ENCODE measurements at regions not wholly inside any gene's neighbourhood (a gene's known extent, or its start where the extent isn't known, plus 50 kb on each side); places are given as distances from the start of the nearest gene placed in this dataset.

DNA sequence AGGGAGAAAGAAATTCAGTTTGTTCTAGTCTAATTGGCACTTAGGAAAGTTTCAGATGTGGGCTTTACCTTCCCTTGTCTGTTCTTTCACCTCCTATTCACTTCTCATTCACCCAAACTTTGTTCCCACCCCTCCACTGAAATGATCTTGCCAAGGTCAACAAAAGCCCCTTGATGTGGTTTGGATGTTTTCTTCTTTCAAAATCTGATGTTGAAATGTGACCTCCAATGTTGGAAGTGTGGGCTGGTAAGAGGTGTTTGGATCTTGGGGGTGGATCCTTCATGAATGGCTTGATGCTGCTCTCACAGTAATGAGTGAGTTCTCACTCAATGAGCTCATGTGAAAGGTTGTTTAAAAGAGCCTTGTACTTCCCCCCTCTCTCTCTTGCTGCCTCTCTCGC, 379.3 kb downstream of the HHIPL2 start (continued):
- no peak for TF ChIP-seq SNAI2 (CRISPR knock-in tag; IDR thresholded peaks at IDR 0.05)
- TF ChIP-seq ISL1 (CRISPR knock-in tag; IDR thresholded peaks at IDR 0.05): no peak
- TF ChIP-seq ESRRG (CRISPR knock-in tag; IDR thresholded peaks at IDR 0.05): no peak
- no peak for TF ChIP-seq CSDC2 (CRISPR knock-in tag; IDR thresholded peaks at IDR 0.05)

DNA sequence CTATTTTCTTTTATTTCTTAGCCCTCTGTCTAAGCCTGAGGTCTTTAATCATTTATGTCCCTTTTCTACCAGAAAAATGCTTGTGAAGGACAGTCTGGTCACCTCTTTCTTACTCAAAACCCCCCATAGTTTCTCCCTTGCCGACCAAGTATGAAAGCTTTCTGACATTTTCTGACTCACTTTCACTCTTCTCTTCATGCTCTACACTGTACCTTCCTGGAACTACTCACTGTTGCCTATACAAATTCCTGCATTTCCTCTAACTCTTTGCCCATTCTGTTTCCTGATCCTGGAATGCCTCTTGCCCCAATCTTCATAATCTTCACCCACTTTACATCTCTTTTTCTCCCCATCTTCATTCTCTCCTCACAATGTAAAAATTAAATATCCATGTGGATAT, 380.0 kb downstream of the HHIPL2 start:
- no peak for TF ChIP-seq ZC3H10 (CRISPR knock-in tag; IDR thresholded peaks at IDR 0.05)
- TF ChIP-seq SNAI2 (CRISPR knock-in tag; IDR thresholded peaks at IDR 0.05): no peak
- TF ChIP-seq RARB (CRISPR knock-in tag; IDR thresholded peaks at IDR 0.05): no peak
- TF ChIP-seq, protein P1, sequence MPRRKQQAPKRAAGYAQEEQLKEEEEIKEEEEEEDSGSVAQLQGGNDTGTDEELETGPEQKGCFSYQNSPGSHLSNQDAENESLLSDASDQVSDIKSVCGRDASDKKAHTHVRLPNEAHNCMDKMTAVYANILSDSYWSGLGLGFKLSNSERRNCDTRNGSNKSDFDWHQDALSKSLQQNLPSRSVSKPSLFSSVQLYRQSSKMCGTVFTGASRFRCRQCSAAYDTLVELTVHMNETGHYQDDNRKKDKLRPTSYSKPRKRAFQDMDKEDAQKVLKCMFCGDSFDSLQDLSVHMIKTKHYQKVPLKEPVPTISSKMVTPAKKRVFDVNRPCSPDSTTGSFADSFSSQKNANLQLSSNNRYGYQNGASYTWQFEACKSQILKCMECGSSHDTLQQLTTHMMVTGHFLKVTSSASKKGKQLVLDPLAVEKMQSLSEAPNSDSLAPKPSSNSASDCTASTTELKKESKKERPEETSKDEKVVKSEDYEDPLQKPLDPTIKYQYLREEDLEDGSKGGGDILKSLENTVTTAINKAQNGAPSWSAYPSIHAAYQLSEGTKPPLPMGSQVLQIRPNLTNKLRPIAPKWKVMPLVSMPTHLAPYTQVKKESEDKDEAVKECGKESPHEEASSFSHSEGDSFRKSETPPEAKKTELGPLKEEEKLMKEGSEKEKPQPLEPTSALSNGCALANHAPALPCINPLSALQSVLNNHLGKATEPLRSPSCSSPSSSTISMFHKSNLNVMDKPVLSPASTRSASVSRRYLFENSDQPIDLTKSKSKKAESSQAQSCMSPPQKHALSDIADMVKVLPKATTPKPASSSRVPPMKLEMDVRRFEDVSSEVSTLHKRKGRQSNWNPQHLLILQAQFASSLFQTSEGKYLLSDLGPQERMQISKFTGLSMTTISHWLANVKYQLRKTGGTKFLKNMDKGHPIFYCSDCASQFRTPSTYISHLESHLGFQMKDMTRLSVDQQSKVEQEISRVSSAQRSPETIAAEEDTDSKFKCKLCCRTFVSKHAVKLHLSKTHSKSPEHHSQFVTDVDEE (CRISPR knock-in tag; IDR thresholded peaks at IDR 0.05): no peak
- no peak for TF ChIP-seq ZNF8 (CRISPR knock-in tag; IDR thresholded peaks at IDR 0.05)
- TF ChIP-seq, protein P2, sequence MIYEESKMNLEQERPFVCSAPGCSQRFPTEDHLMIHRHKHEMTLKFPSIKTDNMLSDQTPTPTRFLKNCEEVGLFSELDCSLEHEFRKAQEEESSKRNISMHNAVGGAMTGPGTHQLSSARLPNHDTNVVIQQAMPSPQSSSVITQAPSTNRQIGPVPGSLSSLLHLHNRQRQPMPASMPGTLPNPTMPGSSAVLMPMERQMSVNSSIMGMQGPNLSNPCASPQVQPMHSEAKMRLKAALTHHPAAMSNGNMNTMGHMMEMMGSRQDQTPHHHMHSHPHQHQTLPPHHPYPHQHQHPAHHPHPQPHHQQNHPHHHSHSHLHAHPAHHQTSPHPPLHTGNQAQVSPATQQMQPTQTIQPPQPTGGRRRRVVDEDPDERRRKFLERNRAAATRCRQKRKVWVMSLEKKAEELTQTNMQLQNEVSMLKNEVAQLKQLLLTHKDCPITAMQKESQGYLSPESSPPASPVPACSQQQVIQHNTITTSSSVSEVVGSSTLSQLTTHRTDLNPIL (CRISPR knock-in tag; IDR thresholded peaks at IDR 0.05; ENCODE audit: low read depth): no peak
- no peak for TF ChIP-seq CSDC2 (CRISPR knock-in tag; IDR thresholded peaks at IDR 0.05)
- TF ChIP-seq, protein P3, sequence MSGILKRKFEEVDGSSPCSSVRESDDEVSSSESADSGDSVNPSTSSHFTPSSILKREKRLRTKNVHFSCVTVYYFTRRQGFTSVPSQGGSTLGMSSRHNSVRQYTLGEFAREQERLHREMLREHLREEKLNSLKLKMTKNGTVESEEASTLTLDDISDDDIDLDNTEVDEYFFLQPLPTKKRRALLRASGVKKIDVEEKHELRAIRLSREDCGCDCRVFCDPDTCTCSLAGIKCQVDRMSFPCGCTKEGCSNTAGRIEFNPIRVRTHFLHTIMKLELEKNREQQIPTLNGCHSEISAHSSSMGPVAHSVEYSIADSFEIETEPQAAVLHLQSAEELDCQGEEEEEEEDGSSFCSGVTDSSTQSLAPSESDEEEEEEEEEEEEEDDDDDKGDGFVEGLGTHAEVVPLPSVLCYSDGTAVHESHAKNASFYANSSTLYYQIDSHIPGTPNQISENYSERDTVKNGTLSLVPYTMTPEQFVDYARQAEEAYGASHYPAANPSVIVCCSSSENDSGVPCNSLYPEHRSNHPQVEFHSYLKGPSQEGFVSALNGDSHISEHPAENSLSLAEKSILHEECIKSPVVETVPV (CRISPR knock-in tag; IDR thresholded peaks at IDR 0.05): no peak
- TF ChIP-seq BACH2 (CRISPR knock-in tag; IDR thresholded peaks at IDR 0.05; ENCODE audit: borderline replicate concordance): no peak
- TF ChIP-seq ZNF70 (CRISPR knock-in tag; IDR thresholded peaks at IDR 0.05): no peak
- ATAC-seq: no peak

DNA sequence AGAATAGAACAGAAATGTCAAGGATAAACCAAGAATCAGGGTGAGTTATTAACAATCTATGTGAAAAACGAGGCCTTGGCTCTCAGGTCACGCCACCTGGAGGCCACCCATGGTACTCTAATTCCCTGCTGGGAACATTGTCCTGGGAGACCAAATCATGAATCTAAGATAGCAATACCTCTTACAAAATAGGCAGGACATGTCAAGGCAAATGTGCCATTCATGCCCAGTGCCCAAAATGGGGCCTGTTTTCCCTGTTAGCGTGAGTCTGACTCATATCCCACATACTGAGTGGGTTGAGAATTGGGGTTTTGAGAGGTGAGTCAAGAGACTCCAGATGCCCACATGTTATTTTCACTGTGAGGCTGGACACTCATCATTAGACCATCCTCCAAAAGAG, 380.8 kb downstream of the HHIPL2 start:
- peak; percentile 80 for ATAC-seq
- no peak for TF ChIP-seq ESRRG (CRISPR knock-in tag; IDR thresholded peaks at IDR 0.05)
- no peak for TF ChIP-seq ARNTL (CRISPR knock-in tag; IDR thresholded peaks at IDR 0.05; ENCODE audit: borderline replicate concordance, low read depth)
- TF ChIP-seq ZFP3 (CRISPR knock-in tag; IDR thresholded peaks at IDR 0.05): no peak
- TF ChIP-seq, protein P2 (CRISPR knock-in tag; IDR thresholded peaks at IDR 0.05; ENCODE audit: low read depth): no peak
- TF ChIP-seq BACH2 (CRISPR knock-in tag; IDR thresholded peaks at IDR 0.05; ENCODE audit: borderline replicate concordance): no peak
- TF ChIP-seq, protein P4, sequence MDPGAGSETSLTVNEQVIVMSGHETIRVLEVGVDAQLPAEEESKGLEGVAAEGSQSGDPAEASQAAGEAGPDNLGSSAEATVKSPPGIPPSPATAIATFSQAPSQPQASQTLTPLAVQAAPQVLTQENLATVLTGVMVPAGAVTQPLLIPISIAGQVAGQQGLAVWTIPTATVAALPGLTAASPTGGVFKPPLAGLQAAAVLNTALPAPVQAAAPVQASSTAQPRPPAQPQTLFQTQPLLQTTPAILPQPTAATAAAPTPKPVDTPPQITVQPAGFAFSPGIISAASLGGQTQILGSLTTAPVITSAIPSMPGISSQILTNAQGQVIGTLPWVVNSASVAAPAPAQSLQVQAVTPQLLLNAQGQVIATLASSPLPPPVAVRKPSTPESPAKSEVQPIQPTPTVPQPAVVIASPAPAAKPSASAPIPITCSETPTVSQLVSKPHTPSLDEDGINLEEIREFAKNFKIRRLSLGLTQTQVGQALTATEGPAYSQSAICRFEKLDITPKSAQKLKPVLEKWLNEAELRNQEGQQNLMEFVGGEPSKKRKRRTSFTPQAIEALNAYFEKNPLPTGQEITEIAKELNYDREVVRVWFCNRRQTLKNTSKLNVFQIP (CRISPR knock-in tag; IDR thresholded peaks at IDR 0.05; ENCODE audit: borderline replicate concordance, low read depth): no peak
- no peak for TF ChIP-seq TOX (CRISPR knock-in tag; IDR thresholded peaks at IDR 0.05; ENCODE audit: borderline replicate concordance)
- TF ChIP-seq ZNF565 (CRISPR knock-in tag; conservative IDR thresholded peaks at IDR 0.05; ENCODE audit: low read depth): no peak
- no peak for TF ChIP-seq PPARA (CRISPR knock-in tag; IDR thresholded peaks at IDR 0.05; ENCODE audit: borderline replicate concordance)
- TF ChIP-seq ZNF8 (CRISPR knock-in tag; IDR thresholded peaks at IDR 0.05): no peak
- TF ChIP-seq, protein P3 (CRISPR knock-in tag; IDR thresholded peaks at IDR 0.05): no peak

DNA sequence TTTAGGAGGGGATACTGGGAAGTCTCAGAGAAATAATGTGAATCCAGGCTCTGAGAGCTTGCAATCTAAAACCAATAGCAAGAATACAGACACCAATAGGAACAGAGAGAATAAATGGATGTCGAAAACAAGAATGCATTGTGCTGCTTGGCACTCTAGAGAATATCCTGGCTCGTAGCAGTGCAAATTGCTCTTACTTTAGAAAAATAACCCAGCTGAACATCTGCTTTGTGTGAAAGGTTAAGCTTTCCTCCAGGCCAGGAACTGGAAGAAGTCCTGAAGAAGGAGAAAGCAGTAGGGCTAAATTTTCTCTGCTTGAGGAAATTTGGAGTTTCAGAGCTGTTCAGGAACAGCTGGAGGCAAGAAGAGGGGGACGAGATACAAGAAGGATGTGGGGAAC, 382.3 kb downstream of the HHIPL2 start:
- ATAC-seq: no peak
- no peak for TF ChIP-seq SNAI2 (CRISPR knock-in tag; IDR thresholded peaks at IDR 0.05)
- TF ChIP-seq, protein P2 (CRISPR knock-in tag; IDR thresholded peaks at IDR 0.05; ENCODE audit: low read depth): no peak
- TF ChIP-seq, protein P4 (CRISPR knock-in tag; IDR thresholded peaks at IDR 0.05; ENCODE audit: borderline replicate concordance, low read depth): no peak
- no peak for TF ChIP-seq RARB (CRISPR knock-in tag; IDR thresholded peaks at IDR 0.05)
- TF ChIP-seq, protein P3 (CRISPR knock-in tag; IDR thresholded peaks at IDR 0.05): no peak
- TF ChIP-seq ARNTL (CRISPR knock-in tag; IDR thresholded peaks at IDR 0.05; ENCODE audit: borderline replicate concordance, low read depth): no peak
- TF ChIP-seq OSR1 (CRISPR knock-in tag; IDR thresholded peaks at IDR 0.05): no peak
- TF ChIP-seq ZC3H10 (CRISPR knock-in tag; IDR thresholded peaks at IDR 0.05): no peak
- TF ChIP-seq TOX (CRISPR knock-in tag; IDR thresholded peaks at IDR 0.05; ENCODE audit: borderline replicate concordance): no peak
- no peak for TF ChIP-seq BACH2 (CRISPR knock-in tag; IDR thresholded peaks at IDR 0.05; ENCODE audit: borderline replicate concordance)
- TF ChIP-seq ISL1 (CRISPR knock-in tag; IDR thresholded peaks at IDR 0.05): no peak
- no peak for TF ChIP-seq PPARA (CRISPR knock-in tag; IDR thresholded peaks at IDR 0.05; ENCODE audit: borderline replicate concordance)

All from SK-N-SH treated with all-trans-retinoic acid at 6 μM for 48 hours (cell line).